CMK (cell line): ENCODE measurements at regions not wholly inside any gene's neighbourhood (a gene's known extent, or its start where the extent isn't known, plus 50 kb on each side); places are given as distances from the start of the nearest gene placed in this dataset.
"Not testable (repeated sequence)": the region's sequence is repeated elsewhere in the genome, so short reads cannot be mapped to it uniquely, and the experiment has no call there.

Experiments
- DNase-seq: peaks from one replicate; pipeline ENCODE4 v3.0.0-alpha.2; 2010; ENCODE audit warnings: low read depth

GRCh38 chr1:66424530-66424929 lies 109.4 kb upstream of the SGIP1 start:
- DNase-seq: not testable (repeated sequence)

- DNase-seq: no peak
Measured at GRCh38 chr1:66426239-66426853, 107.6 kb upstream of the SGIP1 start.

GRCh38 chr1:66430815-66431214 lies 103.1 kb upstream of the SGIP1 start:
- DNase-seq: not testable (repeated sequence)

- no peak for DNase-seq
Measured at GRCh38 chr1:66431999-66432398, 102.0 kb upstream of the SGIP1 start.

GRCh38 chr1:66433611-66434010 lies 100.3 kb upstream of the SGIP1 start:
- DNase-seq: no peak

GRCh38 chr1:66434096-66434495 lies 99.9 kb upstream of the SGIP1 start:
- DNase-seq: no peak

- no peak for DNase-seq
Measured at GRCh38 chr1:66435541-66435940, 98.4 kb upstream of the SGIP1 start.

- DNase-seq: no peak
Measured at GRCh38 chr1:66436378-66437135, 97.4 kb upstream of the SGIP1 start.

- no peak for DNase-seq
Measured at GRCh38 chr1:66437136-66437401, 96.9 kb upstream of the SGIP1 start.

GRCh38 chr1:66438062-66438461 lies 95.9 kb upstream of the SGIP1 start:
- peak; percentile 60 for DNase-seq

GRCh38 chr1:66438501-66438900 lies 95.5 kb upstream of the SGIP1 start:
- no peak for DNase-seq

- no peak for DNase-seq
Measured at GRCh38 chr1:66439031-66439740, 94.8 kb upstream of the SGIP1 start.

- DNase-seq: no peak
Measured at GRCh38 chr1:66443793-66444192, 90.2 kb upstream of the SGIP1 start.

GRCh38 chr1:66444438-66445265 lies 89.3 kb upstream of the SGIP1 start:
- DNase-seq: no peak

- DNase-seq: no peak
Measured at GRCh38 chr1:66445492-66446181, 88.3 kb upstream of the SGIP1 start.

- peak; percentile 27 for DNase-seq
Measured at GRCh38 chr1:66446261-66447001, 87.5 kb upstream of the SGIP1 start.

- DNase-seq: no peak
Measured at GRCh38 chr1:66450043-66450514, 83.9 kb upstream of the SGIP1 start.

GRCh38 chr1:66450847-66451246 lies 83.1 kb upstream of the SGIP1 start:
- no peak for DNase-seq

GRCh38 chr1:66452162-66452561 lies 81.8 kb upstream of the SGIP1 start:
- DNase-seq: no peak

- no peak for DNase-seq
Measured at GRCh38 chr1:66452982-66453381, 81.0 kb upstream of the SGIP1 start.

- DNase-seq: no peak
Measured at GRCh38 chr1:66455446-66455845, 78.5 kb upstream of the SGIP1 start.
